Body of pancreas (tissue), 4 donors: ENCODE measurements at regions not wholly inside any gene's neighbourhood (a gene's known extent, or its start where the extent isn't known, plus 50 kb on each side); places are given as distances from the start of the nearest gene placed in this dataset.

Source experiments
- POLR2A ChIP-seq, 3 donors: fragments of 450-650 bp; IDR thresholded peaks; one replicate each; pipeline ENCODE4 v1.6.1; 2016; ENCODE audit warnings: antibody characterized with exemption in 3 of 3, mild to moderate bottlenecking in 2 of 3
- TF ChIP-seq, protein P1 (sequence below), 7 experiments: fragments of 450-650 bp in 4 of 7; fragments of 200-600 bp in 3 of 7; sonication (generic) in 3 of 7; IDR thresholded peaks; one replicate each; pipeline ENCODE4 v1.5.1; 2016 to 2019; ENCODE audit warnings: antibody characterized with exemption in 7 of 7

DNA sequence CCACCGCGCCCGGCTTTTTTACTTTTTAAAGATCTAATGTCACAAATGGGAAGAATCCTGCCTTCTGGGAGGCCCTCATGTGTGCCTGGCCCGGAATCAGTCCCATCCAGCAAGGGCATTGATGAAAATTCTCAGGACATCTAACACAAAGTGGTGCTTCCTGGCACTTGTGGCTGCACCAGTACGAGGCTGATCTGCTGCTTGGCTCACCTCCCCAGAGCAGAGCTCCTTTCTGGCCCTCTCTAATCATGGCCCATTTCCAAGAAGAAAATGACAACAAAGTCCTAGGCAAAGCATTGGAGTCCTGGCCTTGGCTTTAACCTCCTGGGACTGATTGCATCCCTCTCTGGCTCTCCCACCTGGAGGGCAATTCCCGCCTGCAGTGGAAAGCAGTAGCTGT lies 50.7 kb upstream of the SIAH1 start:
- TF ChIP-seq, protein P1, sequence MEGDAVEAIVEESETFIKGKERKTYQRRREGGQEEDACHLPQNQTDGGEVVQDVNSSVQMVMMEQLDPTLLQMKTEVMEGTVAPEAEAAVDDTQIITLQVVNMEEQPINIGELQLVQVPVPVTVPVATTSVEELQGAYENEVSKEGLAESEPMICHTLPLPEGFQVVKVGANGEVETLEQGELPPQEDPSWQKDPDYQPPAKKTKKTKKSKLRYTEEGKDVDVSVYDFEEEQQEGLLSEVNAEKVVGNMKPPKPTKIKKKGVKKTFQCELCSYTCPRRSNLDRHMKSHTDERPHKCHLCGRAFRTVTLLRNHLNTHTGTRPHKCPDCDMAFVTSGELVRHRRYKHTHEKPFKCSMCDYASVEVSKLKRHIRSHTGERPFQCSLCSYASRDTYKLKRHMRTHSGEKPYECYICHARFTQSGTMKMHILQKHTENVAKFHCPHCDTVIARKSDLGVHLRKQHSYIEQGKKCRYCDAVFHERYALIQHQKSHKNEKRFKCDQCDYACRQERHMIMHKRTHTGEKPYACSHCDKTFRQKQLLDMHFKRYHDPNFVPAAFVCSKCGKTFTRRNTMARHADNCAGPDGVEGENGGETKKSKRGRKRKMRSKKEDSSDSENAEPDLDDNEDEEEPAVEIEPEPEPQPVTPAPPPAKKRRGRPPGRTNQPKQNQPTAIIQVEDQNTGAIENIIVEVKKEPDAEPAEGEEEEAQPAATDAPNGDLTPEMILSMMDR (IDR thresholded peaks at IDR 0.05), result no peak
- no peak for TF ChIP-seq POLR2A (IDR thresholded peaks at IDR 0.05)
